HEK293 (cell line): ENCODE measurements at regions not wholly inside any gene's neighbourhood (a gene's known extent, or its start where the extent isn't known, plus 50 kb on each side); places are given as distances from the start of the nearest gene placed in this dataset.
A peak's percentile ranks its signal among the peaks of the same experiment; 100 is the strongest.

Source experiments
- CTCF ChIA-PET: fragments of 350-600 bp; formaldehyde crosslinking; extraction: SDS; loops from one replicate; lab custom pipeline; 2021; ENCODE audit warnings: antibody characterized with exemption; lab: Yijun Ruan, JAX
- POLR2A ChIA-PET: fragments of 300-600 bp; formaldehyde crosslinking; extraction: SDS; loops from one replicate; lab custom pipeline; 2020; ENCODE audit warnings: antibody characterized with exemption, inconsistent platforms; lab: Yijun Ruan, JAX
- H3K27ac ChIP-seq: fragments of 200-500 bp; sonication (Bioruptor generic); 2 replicates; pipeline ENCODE4 v1.5.1; 2014; ENCODE audit warnings: low read depth, low read length, control low read depth, inconsistent platforms; ENCODE audit errors: extremely low read depth
- H3K36me3 ChIP-seq, 2 experiments: fragments of 200-500 bp in 1 of 2; sonication (Bioruptor generic) in 1 of 2; 1 replicate in 1 of 2; 2 replicates in 1 of 2; pipeline ENCODE4 v1.5.1; 2014 to 2017; ENCODE audit warnings: inconsistent platforms in 2 of 2, low read length in 2 of 2; ENCODE audit not compliant: control insufficient read depth in 2 of 2, insufficient read depth in 1 of 2
- H3K4me1 ChIP-seq: fragments of 200-500 bp; sonication (Bioruptor generic); 2 replicates; pipeline ENCODE4 v1.5.1; 2014; ENCODE audit warnings: mild to moderate bottlenecking, low read length, inconsistent platforms; ENCODE audit not compliant: control insufficient read depth, insufficient read depth
- H3K4me3 ChIP-seq: 2 replicates; pipeline ENCODE4 v1.5.1; 2011; ENCODE audit warnings: low read depth, mild to moderate bottlenecking, control low read depth, low read length, moderate library complexity
- H3K9me3 ChIP-seq: fragments of 200-500 bp; sonication (Bioruptor generic); 2 replicates; pipeline ENCODE4 v1.5.1; 2014; ENCODE audit warnings: low read depth, low read length, inconsistent platforms; ENCODE audit not compliant: control insufficient read depth, insufficient read depth
- GLIS1 ChIP-seq: fragments of 450-650 bp; formaldehyde crosslinking; IDR thresholded peaks from 2 replicates; pipeline ENCODE4 v1.5.1; 2016; ENCODE audit warnings: missing biosample characterization, missing genetic modification characterization
- HOXD13 ChIP-seq: sonication (generic); formaldehyde crosslinking; IDR thresholded peaks from 2 replicates; pipeline ENCODE4 v1.8.0; 2022; ENCODE audit warnings: missing genetic modification reagents, borderline replicate concordance
- KLF1 ChIP-seq: fragments of 450-650 bp; formaldehyde crosslinking; IDR thresholded peaks from 2 replicates; pipeline ENCODE4 v1.5.1; 2016; ENCODE audit warnings: missing biosample characterization, missing genetic modification characterization
- OVOL3 ChIP-seq: fragments of 450-650 bp; formaldehyde crosslinking; IDR thresholded peaks from 2 replicates; pipeline ENCODE4 v1.5.1; 2016; ENCODE audit warnings: missing biosample characterization, missing genetic modification characterization
- RBAK ChIP-seq: fragments of 450-650 bp; formaldehyde crosslinking; IDR thresholded peaks from 2 replicates; pipeline ENCODE4 v1.5.1; 2016; ENCODE audit warnings: missing biosample characterization, missing genetic modification characterization
- REPIN1 ChIP-seq: fragments of 450-650 bp; formaldehyde crosslinking; IDR thresholded peaks from 2 replicates; pipeline ENCODE4 v1.5.1; 2017; ENCODE audit warnings: missing biosample characterization, missing genetic modification characterization, low read depth
- SCRT1 ChIP-seq: fragments of 450-650 bp; formaldehyde crosslinking; IDR thresholded peaks from 2 replicates; pipeline ENCODE4 v1.5.1; 2016; ENCODE audit warnings: missing biosample characterization, missing genetic modification characterization, borderline replicate concordance
- SETDB1 ChIP-seq: IDR thresholded peaks from one replicate; pipeline ENCODE4 v1.6.1; 2017; ENCODE audit warnings: mild to moderate bottlenecking, low read length, moderate library complexity, mixed read lengths; ENCODE audit not compliant: insufficient read length
- TRIM28 ChIP-seq: IDR thresholded peaks from 2 replicates; pipeline ENCODE4 v1.6.1; 2011; ENCODE audit warnings: low read length, control low read depth, borderline replicate concordance
- TSHZ1 ChIP-seq: fragments of 450-650 bp; formaldehyde crosslinking; IDR thresholded peaks from 2 replicates; pipeline ENCODE4 v1.5.1; 2016; ENCODE audit warnings: missing biosample characterization, missing genetic modification characterization, borderline replicate concordance
- ZNF114 ChIP-seq: fragments of 450-650 bp; formaldehyde crosslinking; IDR thresholded peaks from 2 replicates; pipeline ENCODE4 v1.5.0; 2017; ENCODE audit warnings: missing biosample characterization, missing genetic modification characterization
- ZNF132 ChIP-seq: fragments of 450-650 bp; formaldehyde crosslinking; IDR thresholded peaks from 2 replicates; pipeline ENCODE4 v1.5.1; 2017; ENCODE audit warnings: missing biosample characterization, missing genetic modification characterization, borderline replicate concordance
- ZNF174 ChIP-seq: fragments of 450-650 bp; formaldehyde crosslinking; IDR thresholded peaks from 2 replicates; pipeline ENCODE4 v1.5.0; 2017; ENCODE audit warnings: missing biosample characterization, mild to moderate bottlenecking, missing genetic modification characterization
- ZNF221 ChIP-seq: fragments of 450-650 bp; formaldehyde crosslinking; IDR thresholded peaks from 2 replicates; pipeline ENCODE4 v1.5.1; 2017; ENCODE audit warnings: missing biosample characterization, missing genetic modification characterization, borderline replicate concordance
- ZNF248 ChIP-seq: fragments of 450-650 bp; formaldehyde crosslinking; IDR thresholded peaks from 2 replicates; pipeline ENCODE4 v1.5.1; 2017; ENCODE audit warnings: missing biosample characterization, missing genetic modification characterization
- ZNF37A ChIP-seq: fragments of 450-650 bp; IDR thresholded peaks from 2 replicates; pipeline ENCODE4 v1.5.1; 2018; ENCODE audit warnings: missing biosample characterization, missing genetic modification characterization
- ZNF585B ChIP-seq: fragments of 450-650 bp; formaldehyde crosslinking; IDR thresholded peaks from 2 replicates; pipeline ENCODE4 v1.5.1; 2016; ENCODE audit warnings: missing biosample characterization, missing genetic modification characterization
- ZNF624 ChIP-seq: fragments of 450-650 bp; formaldehyde crosslinking; IDR thresholded peaks from 2 replicates; pipeline ENCODE4 v1.5.1; 2017; ENCODE audit warnings: missing biosample characterization, missing genetic modification characterization
- ZNF677 ChIP-seq: fragments of 450-650 bp; IDR thresholded peaks from 2 replicates; pipeline ENCODE4 v1.5.0; 2018; ENCODE audit warnings: missing biosample characterization, mild to moderate bottlenecking, missing genetic modification characterization, moderate library complexity
- ZNF704 ChIP-seq: fragments of 450-650 bp; formaldehyde crosslinking; IDR thresholded peaks from 2 replicates; pipeline ENCODE4 v1.5.1; 2016; ENCODE audit warnings: missing biosample characterization, missing genetic modification characterization
- ZNF791 ChIP-seq: fragments of 450-650 bp; formaldehyde crosslinking; IDR thresholded peaks from 2 replicates; pipeline ENCODE4 v1.5.1; 2016; ENCODE audit warnings: missing biosample characterization, missing genetic modification characterization
- ZSCAN18 ChIP-seq: fragments of 450-650 bp; formaldehyde crosslinking; IDR thresholded peaks from 2 replicates; pipeline ENCODE4 v1.5.1; 2016; ENCODE audit warnings: missing biosample characterization, missing genetic modification characterization

DNA sequence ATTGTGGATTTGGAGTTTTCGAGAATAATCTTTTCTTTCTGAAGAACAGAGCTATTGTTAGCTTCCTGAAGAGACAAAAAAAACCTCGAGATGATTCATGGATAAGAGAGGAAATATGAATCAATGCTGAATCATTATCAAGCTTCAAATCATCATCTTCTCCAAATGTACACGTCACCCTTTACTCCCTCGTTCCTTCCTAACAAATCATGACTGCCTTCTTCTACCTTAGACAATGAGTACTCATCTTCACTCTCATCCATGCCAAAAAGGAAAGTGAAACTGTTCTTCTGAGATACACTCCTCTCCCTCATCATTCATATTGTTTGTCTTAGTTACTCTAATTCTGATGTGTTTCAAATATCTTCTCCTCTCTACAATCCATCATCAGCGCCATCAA lies 1115.8 kb upstream of the ATXN7L3B start (continued):
- TF ChIP-seq TSHZ1 (tag by site-specific recombination) (no peak), ZSCAN18 (tag by site-specific recombination) (no peak), SCRT1 (tag by site-specific recombination) (no peak), ZNF114 (tag by site-specific recombination) (no peak), ZNF174 (tag by site-specific recombination) (no peak), ZNF221 (tag by site-specific recombination) (no peak)

GRCh38 chr12:73424484-73424883 lies 1113.2 kb upstream of the ATXN7L3B start:
- H3K9me3 ChIP-seq = no peaks in the 10 kb centered on the region
- TF ChIP-seq ZNF37A (tag by site-specific recombination) (no peak), ZNF248 (tag by site-specific recombination) (no peak), ZNF624 (no peak), RBAK (tag by site-specific recombination) (no peak), HOXD13 (CRISPR knock-in tag) (no peak), ZNF791 (tag by site-specific recombination) (no peak), ZNF704 (tag by site-specific recombination) (no peak), OVOL3 (tag by site-specific recombination) (no peak), GLIS1 (no peak), KLF1 (tag by site-specific recombination) (no peak), REPIN1 (tag by site-specific recombination) (no peak), SETDB1 (peak; percentile 67), ZNF585B (tag by site-specific recombination) (peak; percentile 82), TRIM28 (peak; percentile 31; the same call in 1 of the 2 replicates), ZNF677 (tag by site-specific recombination) (no peak), ZNF132 (no peak)
- TF ChIP-seq, all 188 proteins: peak for 3
- Histone ChIP-seq H3K4me1 (no peaks in the 10 kb centered on the region), H3K4me3 (no peak overlapping the region), H3K36me3 (no peaks in the 10 kb centered on the region), H3K27ac (no peak overlapping the region)
- ChIA-PET CTCF (no interaction called here), POLR2A (no interaction called here)
